ENCODE measurements at regions not wholly inside any gene's neighbourhood (a gene's known extent, or its start where the extent isn't known, plus 50 kb on each side); places are given as distances from the start of the nearest gene placed in this dataset.

DNA sequence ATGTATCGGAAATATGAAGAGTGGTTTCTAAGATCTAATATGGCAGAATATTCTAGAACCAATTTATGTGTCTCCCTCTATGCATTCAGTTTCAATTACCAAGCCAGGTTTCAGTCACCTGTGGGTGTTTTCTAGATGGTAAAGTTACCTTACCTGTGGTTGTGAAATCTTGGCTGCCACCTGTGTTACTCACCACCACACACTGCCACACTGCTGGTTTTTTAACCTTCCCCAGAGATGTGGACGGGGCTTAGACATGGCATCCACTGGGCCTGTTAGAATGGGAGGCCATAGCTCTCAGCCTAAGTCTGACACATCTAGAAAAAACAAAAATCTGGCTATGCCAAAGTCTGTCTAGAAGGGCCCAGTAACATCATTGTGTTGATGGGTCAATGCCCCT lies 896.5 kb upstream of the PABPC4L start:
- Histone ChIP-seq H3K79me2 (ENCODE audit: insufficient read depth, low read length) (no peaks in the 10 kb centered on the region), H3K27ac (ENCODE audit: low read depth, low read length) (no peak overlapping the region), H3K4me2 (ENCODE audit: insufficient read depth, low read length) (no peak overlapping the region), H3K27me3 (ENCODE audit: insufficient read depth, low read length) (no peaks in the 10 kb centered on the region), H4K20me1 (ENCODE audit: insufficient read depth, low read length) (no peaks in the 10 kb centered on the region), H3K4me3 (ENCODE audit: insufficient read depth, low read length) (no peak overlapping the region), H3K9me3 (ENCODE audit: low read depth, low read length) (no peaks in the 10 kb centered on the region), H3K4me1 (ENCODE audit: insufficient read depth, low read length) (no peaks in the 10 kb centered on the region), H3K36me3 (ENCODE audit: insufficient read depth, low read length) (no peaks in the 10 kb centered on the region), H2AFZ (ENCODE audit: low read length) (no peak overlapping the region)
- no peak for TF ChIP-seq CTCF (IDR thresholded peaks at IDR 0.05; ENCODE audit: extremely low read depth, low read depth, low read length)
- DNase-seq (ENCODE audit: insufficient read length, low spot score, missing footprints): no peak

GRCh38 chr4:135073389-135073788 lies 871.8 kb upstream of the PABPC4L start:
- no peak for TF ChIP-seq CTCF (IDR thresholded peaks at IDR 0.05; ENCODE audit: extremely low read depth, low read depth, low read length)
- Histone ChIP-seq H3K4me2 (ENCODE audit: insufficient read depth, low read length) (no peak overlapping the region), H4K20me1 (ENCODE audit: insufficient read depth, low read length) (no peaks in the 10 kb centered on the region), H3K9me3 (ENCODE audit: low read depth, low read length) (no peaks in the 10 kb centered on the region), H3K27me3 (ENCODE audit: insufficient read depth, low read length) (no peaks in the 10 kb centered on the region), H2AFZ (ENCODE audit: low read length) (no peak overlapping the region), H3K36me3 (ENCODE audit: insufficient read depth, low read length) (no peaks in the 10 kb centered on the region), H3K27ac (ENCODE audit: low read depth, low read length) (no peak overlapping the region), H3K79me2 (ENCODE audit: insufficient read depth, low read length) (no peaks in the 10 kb centered on the region), H3K4me1 (ENCODE audit: insufficient read depth, low read length) (no peaks in the 10 kb centered on the region), H3K4me3 (ENCODE audit: insufficient read depth, low read length) (no peak overlapping the region)
- DNase-seq (ENCODE audit: insufficient read length, low spot score, missing footprints): no peak

GRCh38 chr4:135072553-135072952 lies 871.0 kb upstream of the PABPC4L start:
- TF ChIP-seq CTCF (IDR thresholded peaks at IDR 0.05; ENCODE audit: extremely low read depth, low read depth, low read length): no peak
- Histone ChIP-seq H3K27ac (ENCODE audit: low read depth, low read length) (no peak overlapping the region), H3K27me3 (ENCODE audit: insufficient read depth, low read length) (no peaks in the 10 kb centered on the region), H3K4me2 (ENCODE audit: insufficient read depth, low read length) (no peak overlapping the region), H3K4me3 (ENCODE audit: insufficient read depth, low read length) (no peak overlapping the region), H3K4me1 (ENCODE audit: insufficient read depth, low read length) (no peaks in the 10 kb centered on the region), H2AFZ (ENCODE audit: low read length) (no peak overlapping the region), H3K9me3 (ENCODE audit: low read depth, low read length) (no peaks in the 10 kb centered on the region), H4K20me1 (ENCODE audit: insufficient read depth, low read length) (no peaks in the 10 kb centered on the region), H3K79me2 (ENCODE audit: insufficient read depth, low read length) (no peaks in the 10 kb centered on the region), H3K36me3 (ENCODE audit: insufficient read depth, low read length) (no peaks in the 10 kb centered on the region)
- DNase-seq (ENCODE audit: insufficient read length, low spot score, missing footprints): no peak

DNA sequence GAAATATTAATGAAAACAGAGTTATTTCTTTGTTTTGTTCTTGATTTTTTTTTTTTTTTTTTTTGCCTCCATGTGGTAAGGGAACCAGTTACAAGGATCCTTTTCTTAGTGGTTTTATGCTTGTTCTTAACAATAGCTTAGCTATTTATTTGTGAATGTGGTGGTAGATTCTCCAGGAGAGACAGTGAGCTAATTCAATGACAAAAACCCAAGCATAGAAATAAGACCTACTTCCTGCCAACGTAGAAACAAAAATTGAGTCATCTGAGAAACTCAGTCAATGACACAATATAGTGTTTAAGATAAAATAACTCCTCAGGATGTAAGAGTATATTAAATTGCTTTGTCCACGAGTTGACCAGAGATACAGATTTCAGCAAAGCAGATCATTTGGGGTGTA lies 863.8 kb upstream of the PABPC4L start:
- TF ChIP-seq CTCF (IDR thresholded peaks at IDR 0.05; ENCODE audit: extremely low read depth, low read depth, low read length): no peak
- Histone ChIP-seq H3K36me3 (ENCODE audit: insufficient read depth, low read length) (no peaks in the 10 kb centered on the region), H3K27me3 (ENCODE audit: insufficient read depth, low read length) (no peaks in the 10 kb centered on the region), H3K4me1 (ENCODE audit: insufficient read depth, low read length) (no peaks in the 10 kb centered on the region), H2AFZ (ENCODE audit: low read length) (no peak overlapping the region), H3K4me2 (ENCODE audit: insufficient read depth, low read length) (no peak overlapping the region), H3K79me2 (ENCODE audit: insufficient read depth, low read length) (no peaks in the 10 kb centered on the region), H3K9me3 (ENCODE audit: low read depth, low read length) (no peaks in the 10 kb centered on the region), H4K20me1 (ENCODE audit: insufficient read depth, low read length) (no peaks in the 10 kb centered on the region), H3K4me3 (ENCODE audit: insufficient read depth, low read length) (no peak overlapping the region), H3K27ac (ENCODE audit: low read depth, low read length) (no peak overlapping the region)
- DNase-seq (ENCODE audit: insufficient read length, low spot score, missing footprints): no peak

Measured in osteoblast (primary cell).